ENCODE measurements at regions not wholly inside any gene's neighbourhood (a gene's known extent, or its start where the extent isn't known, plus 50 kb on each side); places are given as distances from the start of the nearest gene placed in this dataset.

DNA sequence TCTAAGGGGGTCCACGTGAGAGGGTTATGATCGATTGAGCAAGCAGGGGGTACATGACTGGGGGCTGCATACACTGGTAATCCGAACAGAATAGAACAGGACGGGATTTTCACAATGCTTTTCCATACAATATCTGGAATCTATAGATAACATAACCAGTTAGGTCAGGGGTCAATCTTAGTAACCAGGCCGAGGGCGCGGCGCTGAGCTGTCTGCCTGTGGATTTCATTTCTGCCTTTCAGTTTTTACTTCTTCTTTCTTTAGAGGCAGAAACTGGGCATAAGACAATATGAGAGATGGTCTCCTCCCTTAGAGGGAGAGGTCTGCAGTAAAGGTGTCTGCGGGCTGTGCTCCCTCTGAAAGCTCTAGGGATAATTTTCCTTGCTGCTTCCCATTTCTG is 261.3 kb downstream of the XXYLT1 start:
- DNase-seq (ENCODE audit: low read depth, low spot score): no peak
- in situ Hi-C loops (cut with HindIII; ENCODE audit: low sequenced_read_pairs): no loop called here
- TF ChIP-seq, protein P1, sequence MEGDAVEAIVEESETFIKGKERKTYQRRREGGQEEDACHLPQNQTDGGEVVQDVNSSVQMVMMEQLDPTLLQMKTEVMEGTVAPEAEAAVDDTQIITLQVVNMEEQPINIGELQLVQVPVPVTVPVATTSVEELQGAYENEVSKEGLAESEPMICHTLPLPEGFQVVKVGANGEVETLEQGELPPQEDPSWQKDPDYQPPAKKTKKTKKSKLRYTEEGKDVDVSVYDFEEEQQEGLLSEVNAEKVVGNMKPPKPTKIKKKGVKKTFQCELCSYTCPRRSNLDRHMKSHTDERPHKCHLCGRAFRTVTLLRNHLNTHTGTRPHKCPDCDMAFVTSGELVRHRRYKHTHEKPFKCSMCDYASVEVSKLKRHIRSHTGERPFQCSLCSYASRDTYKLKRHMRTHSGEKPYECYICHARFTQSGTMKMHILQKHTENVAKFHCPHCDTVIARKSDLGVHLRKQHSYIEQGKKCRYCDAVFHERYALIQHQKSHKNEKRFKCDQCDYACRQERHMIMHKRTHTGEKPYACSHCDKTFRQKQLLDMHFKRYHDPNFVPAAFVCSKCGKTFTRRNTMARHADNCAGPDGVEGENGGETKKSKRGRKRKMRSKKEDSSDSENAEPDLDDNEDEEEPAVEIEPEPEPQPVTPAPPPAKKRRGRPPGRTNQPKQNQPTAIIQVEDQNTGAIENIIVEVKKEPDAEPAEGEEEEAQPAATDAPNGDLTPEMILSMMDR (IDR thresholded peaks at IDR 0.05; ENCODE audit: low read depth, low read length): no peak
- H3K4me3 ChIP-seq (ENCODE audit: low read depth, low read length): no peak overlapping the region

DNA sequence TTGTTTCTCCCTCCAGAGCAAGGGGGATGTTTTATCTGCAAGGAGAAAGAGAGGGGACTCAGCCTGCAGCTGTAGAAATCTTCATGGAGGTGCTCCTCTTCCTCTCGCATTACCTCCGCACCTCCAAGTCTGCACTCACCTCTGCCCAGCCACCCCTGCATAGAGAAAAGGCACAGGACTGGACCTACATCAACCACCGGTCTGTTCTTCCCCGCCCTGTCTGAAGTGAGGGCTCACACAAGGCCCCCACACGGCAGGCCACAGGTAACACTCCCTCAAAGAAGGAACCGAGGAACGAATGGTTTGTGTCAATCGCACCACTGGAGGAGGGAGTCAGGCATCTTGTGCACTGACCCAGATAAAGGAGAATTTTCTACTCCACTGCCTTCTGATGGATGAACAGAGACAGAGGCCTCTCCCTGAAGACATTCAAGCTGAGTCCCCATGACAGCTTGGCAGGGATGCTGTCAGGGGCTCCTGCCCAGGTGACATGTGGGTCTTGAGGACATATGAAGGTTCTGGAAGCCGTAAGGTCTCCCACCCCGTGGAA is 260.3 kb downstream of the XXYLT1 start:
- TF ChIP-seq, protein P1 (IDR thresholded peaks at IDR 0.05; ENCODE audit: low read depth, low read length): no peak
- in situ Hi-C loops (cut with HindIII; ENCODE audit: low sequenced_read_pairs): no loop called here
- H3K4me3 ChIP-seq (ENCODE audit: low read depth, low read length): no peak overlapping the region
- DNase-seq (ENCODE audit: low read depth, low spot score): no peak

DNA sequence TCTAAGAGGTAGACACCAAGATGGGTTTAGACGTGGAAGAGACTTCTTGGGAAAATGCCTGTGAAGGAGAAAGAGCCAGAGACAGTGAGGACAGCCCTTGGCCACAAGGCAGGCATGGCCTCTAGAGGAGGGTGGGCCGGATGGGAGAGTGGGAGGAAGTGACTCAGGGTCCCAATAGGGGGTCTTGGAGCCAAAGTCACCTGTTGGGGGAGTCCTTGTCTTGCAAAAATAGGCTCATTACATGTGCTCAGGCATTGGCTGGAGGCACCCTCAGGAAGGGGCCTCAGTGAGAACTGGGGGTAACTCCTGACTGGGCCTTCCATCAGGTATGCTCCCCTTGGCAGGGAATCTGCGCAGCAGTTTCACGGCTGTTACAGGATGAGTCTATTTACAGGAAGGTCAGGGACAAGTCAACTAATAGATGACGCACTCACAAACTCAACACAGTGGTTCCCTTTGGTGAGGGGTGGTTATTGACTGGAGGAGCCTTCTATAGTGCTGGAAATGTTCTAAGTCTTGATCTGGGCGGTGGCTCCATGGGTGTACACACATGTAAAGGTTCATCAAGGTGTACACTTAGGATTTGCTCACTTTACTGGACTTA is 259.6 kb downstream of the XXYLT1 start:
- TF ChIP-seq, protein P1 (IDR thresholded peaks at IDR 0.05; ENCODE audit: low read depth, low read length): no peak
- H3K4me3 ChIP-seq (ENCODE audit: low read depth, low read length): no peak overlapping the region
- no peak for DNase-seq (ENCODE audit: low read depth, low spot score)
- in situ Hi-C loops (cut with HindIII; ENCODE audit: low sequenced_read_pairs): no loop called here

DNA sequence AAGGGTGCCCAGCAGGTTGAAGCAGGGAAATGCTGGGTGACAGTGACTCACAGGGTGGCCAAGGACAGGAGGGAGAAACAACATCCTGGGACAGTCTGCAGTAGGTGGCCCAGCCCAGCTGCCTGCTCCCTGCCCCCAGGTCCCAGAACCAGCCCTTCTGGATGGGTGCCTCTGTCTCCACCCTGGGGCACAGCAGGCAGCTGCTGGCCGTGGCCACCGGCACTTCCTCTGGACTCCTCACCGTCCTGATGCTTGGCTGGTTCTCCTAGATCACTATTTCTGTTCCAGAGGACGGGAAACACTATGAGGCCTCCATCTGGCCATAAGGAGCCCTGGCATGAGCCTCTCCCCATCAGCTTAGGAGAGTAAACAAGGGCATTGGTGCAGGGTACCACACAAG is 258.9 kb downstream of the XXYLT1 start:
- no peak overlapping the region for H3K4me3 ChIP-seq (ENCODE audit: low read depth, low read length)
- in situ Hi-C loops (cut with HindIII; ENCODE audit: low sequenced_read_pairs): no loop called here
- DNase-seq (ENCODE audit: low read depth, low spot score): no peak
- TF ChIP-seq, protein P1 (IDR thresholded peaks at IDR 0.05; ENCODE audit: low read depth, low read length): no peak

DNA sequence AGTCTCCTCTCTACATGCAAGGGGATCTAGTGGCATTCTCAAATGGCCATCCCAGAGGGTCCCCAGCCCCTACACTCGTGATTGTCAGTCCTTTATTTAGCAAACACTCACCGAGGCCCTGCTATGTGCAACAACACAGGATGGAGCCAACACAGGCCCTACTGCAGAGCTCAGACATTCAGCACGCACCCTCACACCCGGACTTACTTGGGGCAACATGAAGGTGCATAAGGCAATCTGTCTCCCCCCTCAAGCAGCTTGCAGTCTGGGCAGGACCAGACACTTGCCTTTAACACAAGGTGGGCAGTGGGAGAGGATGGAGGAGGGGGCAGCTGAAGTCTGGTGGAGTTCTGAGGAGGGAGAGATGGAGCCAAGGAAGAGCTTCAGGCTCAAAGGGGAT is 258.4 kb downstream of the XXYLT1 start:
- no peak overlapping the region for H3K4me3 ChIP-seq (ENCODE audit: low read depth, low read length)
- TF ChIP-seq, protein P1 (IDR thresholded peaks at IDR 0.05; ENCODE audit: low read depth, low read length): no peak
- no peak for DNase-seq (ENCODE audit: low read depth, low spot score)
- in situ Hi-C loops (cut with HindIII; ENCODE audit: low sequenced_read_pairs): no loop called here

DNA sequence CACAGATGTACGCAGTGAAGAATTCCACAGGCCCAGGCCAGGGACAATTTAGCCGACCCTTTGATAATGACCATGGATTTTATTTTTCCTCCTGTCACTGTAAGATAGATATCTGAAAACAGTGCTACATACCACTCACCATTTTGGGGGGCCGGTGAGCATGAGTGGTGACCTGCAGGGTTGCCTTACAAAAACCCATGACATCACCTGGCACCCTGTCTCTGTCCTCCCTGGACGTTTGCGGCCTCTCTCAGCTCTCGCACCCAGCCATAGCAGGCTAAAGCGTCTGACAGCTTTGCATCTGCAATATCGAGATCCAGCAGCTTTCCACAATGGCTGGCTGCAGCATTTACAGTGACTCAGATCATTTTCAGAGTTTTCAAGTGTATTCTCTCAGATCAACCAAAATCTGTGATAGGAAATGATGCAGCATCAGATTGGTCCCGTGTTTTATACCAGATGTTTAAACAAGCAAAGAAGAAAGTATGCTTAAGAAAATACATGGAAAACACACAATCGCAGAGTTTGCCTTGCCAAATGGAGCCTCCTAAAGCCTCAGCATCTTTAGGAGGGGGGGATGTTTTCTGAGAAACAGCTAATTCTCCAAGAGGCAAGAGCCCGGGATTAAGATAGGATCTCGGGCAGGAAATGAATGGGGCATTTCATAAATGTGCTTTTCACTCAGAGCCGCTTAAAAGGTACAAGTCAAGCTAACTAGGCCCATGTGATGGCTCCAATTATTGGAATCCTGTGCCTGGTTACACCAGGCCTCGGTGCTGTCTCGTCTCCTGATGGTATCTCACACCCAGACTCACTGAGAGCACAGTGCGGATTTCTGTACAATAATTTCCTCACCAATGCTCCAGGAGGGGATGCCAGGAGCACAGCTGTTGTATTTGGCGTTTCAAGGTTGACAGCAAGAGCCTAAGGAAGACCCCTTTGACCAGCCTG is 257.3 kb downstream of the XXYLT1 start:
- TF ChIP-seq, protein P1 (IDR thresholded peaks at IDR 0.05; ENCODE audit: low read depth, low read length): no peak
- H3K4me3 ChIP-seq (ENCODE audit: low read depth, low read length): no peak overlapping the region
- no peak for DNase-seq (ENCODE audit: low read depth, low spot score)
- in situ Hi-C loops (cut with HindIII; ENCODE audit: low sequenced_read_pairs): no loop called here

Data from astrocyte of the spinal cord (primary cell).